SK-N-SH (cell line): ENCODE measurements at regions not wholly inside any gene's neighbourhood (a gene's known extent, or its start where the extent isn't known, plus 50 kb on each side); places are given as distances from the start of the nearest gene placed in this dataset.

Experiments
- CTCF ChIA-PET: fragments of 300-600, 350-600 bp; formaldehyde crosslinking; extraction: SDS; loops from one replicate; lab custom pipeline; 2021; lab: Yijun Ruan, JAX
- POLR2A ChIA-PET: fragments of 350-600 bp; sonication (Branson Sonifier 250); formaldehyde crosslinking; extraction: SDS; loops from one replicate; lab custom pipeline; 2020; ENCODE audit warnings: antibody characterized with exemption, inconsistent platforms; lab: Yijun Ruan, JAX
- DNase-seq: peaks from one replicate; pipeline ENCODE4 v3.0.0; 2012
- H2AFZ ChIP-seq: fragments of 200-600 bp; sonication (generic); 2 replicates; pipeline ENCODE4 v1.8.1; 2016; ENCODE audit warnings: antibody characterized with exemption, mild to moderate bottlenecking, low read depth
- H3F3A ChIP-seq: fragments of 200-600 bp; sonication (generic); replicated peaks from 2 replicates; pipeline ENCODE3; 2016; ENCODE audit warnings: antibody characterized with exemption, mild to moderate bottlenecking; ENCODE audit not compliant: insufficient read depth
- H3K27ac ChIP-seq, 2 experiments: fragments of 200-500 bp in 1 of 2; fragments of 200-600 bp in 1 of 2; sonication (Bioruptor generic) in 1 of 2; sonication (generic), shearing (Covaris generic) in 1 of 2; 2 replicates each; pipeline versions ENCODE4 v1.5.1 to v1.6.1; 2014 to 2016; ENCODE audit warnings: low read depth in 2 of 2, inconsistent platforms in 1 of 2, low read length in 1 of 2, mild to moderate bottlenecking in 1 of 2, mixed read lengths in 1 of 2
- H3K27me3 ChIP-seq: fragments of 200-600 bp; sonication (generic), shearing (Covaris generic); 2 replicates; pipeline ENCODE4 v1.6.1; 2016; ENCODE audit warnings: mixed run types; ENCODE audit not compliant: insufficient read depth
- H3K36me3 ChIP-seq, 2 experiments: fragments of 200-500 bp in 1 of 2; fragments of 200-600 bp in 1 of 2; sonication (Bioruptor generic) in 1 of 2; sonication (generic) in 1 of 2; replicated peaks in 1 of 2; 2 replicates each; pipeline versions ENCODE3 to v1.5.1; 2014 to 2016; ENCODE audit warnings: low read length in 1 of 2, mild to moderate bottlenecking in 1 of 2; ENCODE audit not compliant: insufficient read depth in 2 of 2, control insufficient read depth in 1 of 2
- H3K4me1 ChIP-seq, 2 experiments: fragments of 200-500 bp in 1 of 2; fragments of 200-600 bp in 1 of 2; sonication (Bioruptor generic) in 1 of 2; sonication (generic), shearing (Covaris generic) in 1 of 2; 2 replicates each; pipeline versions ENCODE4 v1.5.1 to v1.6.1; 2014 to 2016; ENCODE audit warnings: low read depth in 1 of 2, low read length in 1 of 2, mixed run types in 1 of 2; ENCODE audit not compliant: insufficient read depth in 2 of 2, control insufficient read depth in 1 of 2
- H3K4me2 ChIP-seq: fragments of 200-600 bp; sonication (generic), shearing (Covaris generic); 2 replicates; pipeline ENCODE4 v1.6.1; 2017; ENCODE audit warnings: mixed run types
- H3K4me3 ChIP-seq, 2 experiments: fragments of 200-500 bp in 1 of 2; fragments of 200-600 bp in 1 of 2; sonication (Bioruptor generic) in 1 of 2; sonication (generic), shearing (Covaris generic) in 1 of 2; 2 replicates each; pipeline versions ENCODE4 v1.5.1 to v1.8.1; 2014 to 2016; ENCODE audit warnings: low read depth in 2 of 2, inconsistent platforms in 1 of 2, low read length in 1 of 2, mild to moderate bottlenecking in 1 of 2, mixed read lengths in 1 of 2, moderate library complexity in 1 of 2
- H3K79me2 ChIP-seq: fragments of 200-600 bp; sonication (generic); 2 replicates; pipeline ENCODE4 v1.8.1; 2017; ENCODE audit warnings: mild to moderate bottlenecking; ENCODE audit not compliant: insufficient read depth
- H3K9ac ChIP-seq: fragments of 200-600 bp; sonication (generic); 2 replicates; pipeline ENCODE4 v1.6.1; 2017; ENCODE audit warnings: mixed run types
- H3K9me2 ChIP-seq: fragments of 200-600 bp; sonication (generic); 2 replicates; pipeline ENCODE4 v1.6.1; 2017; ENCODE audit warnings: mixed run types
- H3K9me3 ChIP-seq: fragments of 200-600 bp; sonication (generic); 2 replicates; pipeline ENCODE4 v1.6.1; 2017; ENCODE audit warnings: mixed run types, mild to moderate bottlenecking, moderate library complexity
- H4K20me1 ChIP-seq: fragments of 200-600 bp; sonication (generic); 2 replicates; pipeline ENCODE4 v1.6.1; 2017; ENCODE audit warnings: mild to moderate bottlenecking, mixed run types; ENCODE audit not compliant: insufficient read depth
- CTCF ChIP-seq: fragments of 200-600 bp; sonication (generic); IDR thresholded peaks from 2 replicates; pipeline ENCODE4 v1.6.1; 2017; ENCODE audit warnings: antibody characterized with exemption, mild to moderate bottlenecking, moderate library complexity
- ELF1 ChIP-seq: IDR thresholded peaks from 2 replicates; pipeline ENCODE4 v1.4.0; 2012
- FOSL2 ChIP-seq: IDR thresholded peaks from 2 replicates; pipeline ENCODE4 v1.4.0; 2012; ENCODE audit warnings: low read depth, mild to moderate bottlenecking, moderate library complexity, borderline replicate concordance
- FOXJ3 ChIP-seq: sonication (generic); formaldehyde crosslinking; IDR thresholded peaks from 2 replicates; pipeline ENCODE4 v1.5.1; 2020; ENCODE audit warnings: mild to moderate bottlenecking, missing genetic modification reagents
- FOXM1 ChIP-seq: IDR thresholded peaks from 2 replicates; pipeline ENCODE4 v1.4.0; 2012; ENCODE audit warnings: low read depth, mild to moderate bottlenecking
- GABPA ChIP-seq: IDR thresholded peaks from 2 replicates; pipeline ENCODE4 v1.4.0; 2012; ENCODE audit warnings: low read depth, mild to moderate bottlenecking
- GATA2 ChIP-seq: sonication (generic); formaldehyde crosslinking; IDR thresholded peaks from 2 replicates; pipeline ENCODE4 v1.5.0; 2020; ENCODE audit warnings: mild to moderate bottlenecking, missing genetic modification reagents
- IRF3 ChIP-seq: fragments of 150-350 bp; IDR thresholded peaks from 2 replicates; pipeline ENCODE4 v1.6.1; 2016; ENCODE audit warnings: mild to moderate bottlenecking, low read depth, low read length
- JUND ChIP-seq: IDR thresholded peaks from 2 replicates; pipeline ENCODE4 v1.4.0; 2012
- MEF2A ChIP-seq: IDR thresholded peaks from 2 replicates; pipeline ENCODE4 v1.4.0; 2012; ENCODE audit warnings: low read depth, borderline replicate concordance
- NFIC ChIP-seq: IDR thresholded peaks from 2 replicates; pipeline ENCODE4 v1.4.0; 2012; ENCODE audit warnings: borderline replicate concordance
- POLR2AphosphoS5 ChIP-seq: IDR thresholded peaks from 2 replicates; pipeline ENCODE4 v1.6.1; 2012; ENCODE audit warnings: low read depth, low read length
- RCOR1 ChIP-seq: fragments of 150-350 bp; IDR thresholded peaks from 2 replicates; pipeline ENCODE4 v1.6.1; 2017; ENCODE audit warnings: antibody characterized with exemption, low read length
- RXRA ChIP-seq: IDR thresholded peaks from 2 replicates; pipeline ENCODE4 v1.4.0; 2012; ENCODE audit warnings: low read depth, mild to moderate bottlenecking, borderline replicate concordance
- TAF1 ChIP-seq: IDR thresholded peaks from 2 replicates; pipeline ENCODE4 v1.6.1; 2012; ENCODE audit warnings: low read depth, mild to moderate bottlenecking, low read length, moderate library complexity, borderline replicate concordance
- TCF12 ChIP-seq: IDR thresholded peaks from 2 replicates; pipeline ENCODE4 v1.4.0; 2012
- TEAD4 ChIP-seq: IDR thresholded peaks from 2 replicates; pipeline ENCODE4 v1.4.0; 2012; ENCODE audit warnings: mild to moderate bottlenecking, borderline replicate concordance; ENCODE audit not compliant: insufficient read depth
- USF1 ChIP-seq: IDR thresholded peaks from 2 replicates; pipeline ENCODE4 v1.4.0; 2012; ENCODE audit warnings: low read depth, borderline replicate concordance
- USF2 ChIP-seq: fragments of 150-350 bp; IDR thresholded peaks from 2 replicates; pipeline ENCODE4 v1.6.1; 2017; ENCODE audit warnings: antibody characterized with exemption, low read length, low read depth, borderline replicate concordance
- WGBS: methylation state at CpG from one replicate; pipeline ENCODE4 v1.1.6; 2017; ENCODE audit warnings: low lambda C conversion rate; 5-methylcytosine and 5-hydroxymethylcytosine counted together

GRCh38 chr2:4338345-4338744 lies 635.0 kb downstream of the DCDC2C start:
- CTCF ChIA-PET = interaction anchor here (1.1 kb wide), 2 partner anchors 16 to 23 kb away, joined by 3 read pairs; no protein-coding TSS in a partner anchor
- POLR2A ChIA-PET = no interaction called here

GRCh38 chr2:4340536-4340935 lies 637.2 kb downstream of the DCDC2C start:
- no peaks in the 10 kb centered on the region for H3F3A ChIP-seq
- H3K4me1 ChIP-seq = no peaks in the 10 kb centered on the region
- H3K36me3 ChIP-seq = no peaks in the 10 kb centered on the region
- peaks cover 18% of the 10 kb centered on the region for H3K9me3 ChIP-seq
- H3K9me2 ChIP-seq = no peaks in the 10 kb centered on the region; the same call in 1 of the 2 replicates
- DNase-seq = no peak
- H3K27me3 ChIP-seq = no peaks in the 10 kb centered on the region
- POLR2A ChIA-PET = no interaction called here
- WGBS = 9% methylated on average over 1 of the region's 1 CpG
- TF ChIP-seq FOXM1 = no peak
- TF ChIP-seq CTCF = no peak
- TF ChIP-seq TCF12 = no peak
- no peak for TF ChIP-seq GABPA
- no peak for TF ChIP-seq JUND
- TF ChIP-seq GATA2 = no peak
- TF ChIP-seq MEF2A = no peak
- TF ChIP-seq TEAD4 = no peak
- TF ChIP-seq TAF1 = no peak
- no peak for TF ChIP-seq NFIC
- no peak for TF ChIP-seq FOXJ3 (CRISPR knock-in tag)
- TF ChIP-seq FOSL2 = no peak
- no peak for TF ChIP-seq ELF1
- TF ChIP-seq USF1 = no peak
- no peak for TF ChIP-seq RCOR1
- TF ChIP-seq, all 33 proteins: peak for 0
- no peak overlapping the region for H3K27ac ChIP-seq
- no peak overlapping the region for H3K9ac ChIP-seq
- H3K4me2 ChIP-seq = no peak overlapping the region
- no peaks in the 10 kb centered on the region for H3K79me2 ChIP-seq
- H2AFZ ChIP-seq = no peak overlapping the region
- H3K4me3 ChIP-seq = no peak overlapping the region
- CTCF ChIA-PET = interaction anchor here (1.1 to 2.2 kb wide), 2 partner anchors 9 to 14 kb away, joined by 3 to 5 read pairs; no protein-coding TSS in a partner anchor
- H4K20me1 ChIP-seq = no peaks in the 10 kb centered on the region

More at GRCh38 chr2:4338345-4338744, 635.0 kb downstream of the DCDC2C start:
- no peaks in the 10 kb centered on the region for H3K36me3 ChIP-seq
- H3F3A ChIP-seq = no peaks in the 10 kb centered on the region
- no peak overlapping the region for H3K4me2 ChIP-seq
- H3K79me2 ChIP-seq = no peaks in the 10 kb centered on the region
- H3K9me3 ChIP-seq = peaks cover 10% of the 10 kb centered on the region
- no peaks in the 10 kb centered on the region for H3K4me1 ChIP-seq
- H2AFZ ChIP-seq = no peak overlapping the region
- H4K20me1 ChIP-seq = no peaks in the 10 kb centered on the region
- no peak for DNase-seq
- no peak overlapping the region for H3K9ac ChIP-seq
- TF ChIP-seq RXRA (no peak), GATA2 (no peak), TEAD4 (no peak), USF2 (no peak), POLR2AphosphoS5 (no peak), IRF3 (no peak), TCF12 (no peak)
- no peaks in the 10 kb centered on the region for H3K9me2 ChIP-seq
- no peak overlapping the region for H3K4me3 ChIP-seq
- H3K27ac ChIP-seq = no peak overlapping the region
- no peaks in the 10 kb centered on the region for H3K27me3 ChIP-seq
